Activated T-cell treated with anti-CD3 and anti-CD28 coated beads for 4 hours (primary cell): ENCODE measurements at regions not wholly inside any gene's neighbourhood (a gene's known extent, or its start where the extent isn't known, plus 50 kb on each side); places are given as distances from the start of the nearest gene placed in this dataset.

Experiments used
- DNase-seq: peaks from one replicate; pipeline ENCODE4 v3.0.0-alpha.2; 2020

GRCh38 chr11:32323814-32324130 lies 111.6 kb downstream of the WT1 start:
- DNase-seq = no peak

- DNase-seq = no peak
Measured at GRCh38 chr11:32325187-32325586, 110.2 kb downstream of the WT1 start.

GRCh38 chr11:32325725-32326124 lies 109.6 kb downstream of the WT1 start:
- no peak for DNase-seq

GRCh38 chr11:32326522-32326921 lies 108.8 kb downstream of the WT1 start:
- DNase-seq = no peak

GRCh38 chr11:32328392-32328791 lies 106.9 kb downstream of the WT1 start:
- DNase-seq = no peak

GRCh38 chr11:32331098-32331497 lies 104.2 kb downstream of the WT1 start:
- no peak for DNase-seq

GRCh38 chr11:32331792-32332191 lies 103.5 kb downstream of the WT1 start:
- no peak for DNase-seq

- no peak for DNase-seq
Measured at GRCh38 chr11:32332990-32333319, 102.4 kb downstream of the WT1 start.

GRCh38 chr11:32333320-32333991 lies 101.9 kb downstream of the WT1 start:
- peak; percentile 7 for DNase-seq

- DNase-seq = no peak
Measured at GRCh38 chr11:32334822-32335221, 100.5 kb downstream of the WT1 start.
